ENCODE measurements at regions not wholly inside any gene's neighbourhood (a gene's known extent, or its start where the extent isn't known, plus 50 kb on each side); places are given as distances from the start of the nearest gene placed in this dataset.
"Not testable (repeated sequence)": the region's sequence is repeated elsewhere in the genome, so short reads cannot be mapped to it uniquely, and the experiment has no call there.

DNA sequence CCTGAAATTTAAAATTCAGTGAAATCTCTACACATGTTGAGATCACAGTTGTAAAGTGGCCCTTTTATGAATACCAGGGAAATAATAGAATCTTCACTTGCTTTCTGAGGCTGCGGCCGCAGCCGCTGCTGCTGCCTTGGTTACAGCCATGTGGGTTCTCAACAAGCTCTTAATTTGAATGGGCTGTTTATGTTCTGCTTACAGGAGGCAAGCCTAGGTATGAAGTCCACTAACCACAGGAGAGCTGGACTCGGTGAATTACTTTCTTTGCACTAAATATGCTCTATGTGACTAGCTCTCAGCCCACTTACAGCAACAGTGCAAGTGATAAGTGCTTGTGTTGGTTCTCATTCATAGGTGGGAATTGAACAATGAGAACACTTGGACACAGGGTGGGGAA lies 410.8 kb downstream of the SFMBT2 start:
- no peaks in the 10 kb centered on the region for H3K36me3 Mint-ChIP-seq (ENCODE audit: low read depth)
- H3K27me3 Mint-ChIP-seq: peaks cover 17% of the 10 kb centered on the region
- ATAC-seq: no peak
- H3K4me3 Mint-ChIP-seq: no peak overlapping the region
- H3K9me3 ChIP-seq (ENCODE audit: control insufficient read depth, low read length, poor library complexity, severe bottlenecking): no peaks in the 10 kb centered on the region
- peaks cover 5% of the 10 kb centered on the region for H3K4me1 Mint-ChIP-seq
- H3K27ac Mint-ChIP-seq: no peak overlapping the region
- no peak for DNase-seq

DNA sequence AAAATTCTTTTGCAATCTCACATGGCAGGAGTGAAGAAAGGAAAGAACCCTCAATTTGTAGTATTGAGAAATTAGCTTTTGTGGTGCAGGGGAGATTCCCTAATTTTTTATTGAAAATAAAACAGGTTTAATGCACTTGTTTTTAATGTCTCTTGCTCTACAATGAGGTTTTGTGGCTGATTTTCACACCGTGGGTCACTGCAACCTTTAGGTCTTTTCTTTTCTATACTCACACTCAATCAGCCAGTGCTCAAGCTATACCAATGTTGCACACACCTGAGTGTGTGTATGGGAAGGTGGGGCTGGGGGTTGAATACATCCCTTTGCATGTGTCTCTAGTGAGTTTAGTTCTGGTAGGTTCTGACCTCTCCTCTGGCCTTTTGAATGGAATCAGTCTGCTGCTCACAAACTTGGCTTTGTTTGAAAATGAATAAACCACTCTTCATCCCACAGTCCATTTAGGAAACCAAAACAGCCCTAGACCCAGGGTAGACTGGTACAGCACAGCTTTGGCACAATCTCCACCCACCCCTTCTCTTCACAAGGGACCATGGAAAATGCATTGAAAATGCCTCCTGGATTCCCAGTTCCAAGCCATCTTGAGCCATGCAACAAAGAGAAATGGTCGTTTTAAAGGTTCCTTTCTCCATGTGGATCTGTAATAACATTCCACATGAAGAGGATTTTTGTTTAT lies 411.5 kb downstream of the SFMBT2 start:
- no peak overlapping the region for H3K27ac Mint-ChIP-seq
- DNase-seq (no peak), ATAC-seq (no peak)
- no peaks in the 10 kb centered on the region for H3K36me3 Mint-ChIP-seq (ENCODE audit: low read depth)
- H3K4me3 Mint-ChIP-seq: no peak overlapping the region
- no peaks in the 10 kb centered on the region for H3K9me3 ChIP-seq (ENCODE audit: control insufficient read depth, low read length, poor library complexity, severe bottlenecking)
- peaks cover 5% of the 10 kb centered on the region for H3K4me1 Mint-ChIP-seq
- H3K27me3 Mint-ChIP-seq: peaks cover 17% of the 10 kb centered on the region

DNA sequence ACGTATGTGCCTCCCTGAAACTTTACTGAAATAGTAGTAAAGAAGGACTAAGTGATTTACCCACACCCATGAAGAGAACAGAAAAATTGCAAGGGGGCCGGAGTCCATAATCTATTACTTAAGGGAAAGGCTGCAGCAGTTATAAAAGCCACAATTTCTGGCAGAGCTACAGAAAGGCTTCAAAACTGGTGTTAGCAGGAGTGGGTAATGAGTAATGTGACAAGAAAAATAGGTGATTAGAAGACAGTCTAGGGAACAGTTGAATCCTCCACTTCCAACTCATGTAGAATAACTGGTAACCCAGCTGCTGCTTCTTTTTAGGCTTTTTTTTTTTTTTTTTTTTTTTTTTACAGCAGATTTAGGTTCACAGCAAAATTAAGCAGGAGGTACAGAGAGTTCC lies 413.3 kb downstream of the SFMBT2 start:
- H3K27ac Mint-ChIP-seq: no peak overlapping the region
- peaks cover 2% of the 10 kb centered on the region for H3K4me1 Mint-ChIP-seq
- no peak for ATAC-seq
- H3K9me3 ChIP-seq (ENCODE audit: control insufficient read depth, low read length, poor library complexity, severe bottlenecking): no peaks in the 10 kb centered on the region
- peaks cover 4% of the 10 kb centered on the region for H3K36me3 Mint-ChIP-seq (ENCODE audit: low read depth)
- DNase-seq: no peak
- no peak overlapping the region for H3K4me3 Mint-ChIP-seq
- peaks cover 22% of the 10 kb centered on the region for H3K27me3 Mint-ChIP-seq

DNA sequence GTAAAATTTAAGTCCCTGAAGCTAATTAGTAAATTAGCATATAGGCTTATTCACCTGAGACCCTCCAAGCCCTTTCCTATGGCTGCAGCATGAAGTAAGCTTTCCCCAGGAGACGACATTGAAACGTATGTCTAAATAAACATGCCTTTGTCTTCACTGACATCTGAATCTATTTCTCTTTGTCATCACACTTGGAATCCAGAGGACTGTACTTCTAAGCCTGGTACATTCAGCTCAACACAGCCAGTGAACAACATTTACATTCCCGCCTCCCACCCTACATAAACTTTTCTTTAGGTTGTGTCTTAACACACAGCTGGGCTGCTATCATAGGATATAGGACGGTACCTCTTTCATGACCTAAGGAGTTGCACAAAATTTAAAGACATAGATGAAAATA lies 414.4 kb downstream of the SFMBT2 start:
- peaks cover 4% of the 10 kb centered on the region for H3K36me3 Mint-ChIP-seq (ENCODE audit: low read depth)
- no peak for ATAC-seq
- no peak overlapping the region for H3K4me3 Mint-ChIP-seq
- H3K4me1 Mint-ChIP-seq: peaks cover 2% of the 10 kb centered on the region
- H3K27ac Mint-ChIP-seq: no peak overlapping the region
- DNase-seq: no peak
- H3K27me3 Mint-ChIP-seq: peaks cover 22% of the 10 kb centered on the region
- no peaks in the 10 kb centered on the region for H3K9me3 ChIP-seq (ENCODE audit: control insufficient read depth, low read length, poor library complexity, severe bottlenecking)

DNA sequence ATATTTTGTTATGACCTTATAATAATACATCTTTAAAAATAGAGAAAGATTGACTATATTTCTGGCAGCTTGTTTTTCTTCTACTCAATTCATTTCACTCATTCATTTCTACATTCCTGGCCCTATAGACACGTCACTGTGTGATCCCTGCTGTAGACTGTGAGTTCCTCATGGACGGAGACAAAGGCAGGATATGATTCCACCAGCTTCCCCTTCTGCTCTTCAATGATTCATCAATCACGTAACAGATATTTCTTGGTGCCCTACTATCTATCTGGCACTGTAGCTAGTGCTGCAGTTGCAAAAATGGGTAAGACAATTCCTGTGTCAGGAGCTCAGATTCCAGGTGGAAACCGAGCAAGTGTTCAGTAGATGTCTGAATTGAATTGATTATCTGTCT lies 415.0 kb downstream of the SFMBT2 start:
- Mint-ChIP-seq H3K4me1 (peaks cover 5% of the 10 kb centered on the region), H3K27me3 (peaks cover 19% of the 10 kb centered on the region)
- no peak for ATAC-seq

DNA sequence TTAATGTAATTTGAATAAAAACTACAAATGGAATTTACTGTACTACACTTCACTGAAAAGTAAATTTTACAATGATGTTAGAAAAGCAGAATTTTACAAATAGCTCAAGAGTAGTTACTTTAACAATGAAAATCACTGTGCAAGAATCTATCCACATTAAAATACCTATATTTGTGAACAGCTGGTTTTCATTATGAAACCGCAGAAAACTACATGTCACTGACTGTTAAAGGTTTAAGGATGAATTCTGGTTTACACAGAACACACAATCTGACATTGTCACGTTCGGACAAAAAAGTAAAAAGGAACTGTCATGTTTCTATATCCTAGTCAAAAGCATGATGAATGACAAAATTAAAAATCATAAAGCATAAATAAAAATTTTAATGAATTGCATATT lies 415.3 kb upstream of the PRKCQ start:
- H3K27ac Mint-ChIP-seq: no peak overlapping the region

More for the DNA sequence above, 415.0 kb downstream of the SFMBT2 start:
- Mint-ChIP-seq H3K4me3 (no peak overlapping the region), H3K27ac (no peak overlapping the region), H3K36me3 (ENCODE audit: low read depth) (peaks cover 4% of the 10 kb centered on the region)
- DNase-seq: no peak
- no peaks in the 10 kb centered on the region for H3K9me3 ChIP-seq (ENCODE audit: control insufficient read depth, low read length, poor library complexity, severe bottlenecking)

DNA sequence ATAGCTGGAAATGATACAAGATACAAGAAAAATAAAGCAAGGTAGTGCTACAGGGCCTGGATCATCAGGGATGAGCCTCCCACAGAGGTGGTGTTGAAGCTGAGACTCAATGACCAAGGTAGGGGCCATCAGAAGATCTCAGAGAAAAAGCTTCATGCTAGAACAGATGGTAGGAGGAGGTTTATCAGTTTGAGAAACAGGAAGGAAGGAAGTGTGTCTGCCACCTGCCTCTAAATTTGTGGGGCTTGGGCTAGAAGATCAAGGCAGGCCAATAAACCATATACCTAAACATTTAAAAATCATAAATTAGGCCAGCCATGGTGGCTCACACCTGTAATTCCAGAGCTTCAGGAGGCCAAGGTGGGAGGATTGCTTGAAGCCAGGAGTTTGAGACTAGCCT lies 410.8 kb upstream of the PRKCQ start:
- no peak for ATAC-seq
- H3K4me3 Mint-ChIP-seq: peak overlapping the region; percentile 13

More for the DNA sequence above, 415.3 kb upstream of the PRKCQ start:
- no peak for DNase-seq
- H3K27me3 Mint-ChIP-seq: peaks cover 16% of the 10 kb centered on the region
- peaks cover 8% of the 10 kb centered on the region for H3K4me1 Mint-ChIP-seq
- H3K36me3 Mint-ChIP-seq (ENCODE audit: low read depth): peaks cover 4% of the 10 kb centered on the region
- no peak overlapping the region for H3K4me3 Mint-ChIP-seq
- H3K9me3 ChIP-seq (ENCODE audit: control insufficient read depth, low read length, poor library complexity, severe bottlenecking): no peaks in the 10 kb centered on the region
- ATAC-seq: no peak

DNA sequence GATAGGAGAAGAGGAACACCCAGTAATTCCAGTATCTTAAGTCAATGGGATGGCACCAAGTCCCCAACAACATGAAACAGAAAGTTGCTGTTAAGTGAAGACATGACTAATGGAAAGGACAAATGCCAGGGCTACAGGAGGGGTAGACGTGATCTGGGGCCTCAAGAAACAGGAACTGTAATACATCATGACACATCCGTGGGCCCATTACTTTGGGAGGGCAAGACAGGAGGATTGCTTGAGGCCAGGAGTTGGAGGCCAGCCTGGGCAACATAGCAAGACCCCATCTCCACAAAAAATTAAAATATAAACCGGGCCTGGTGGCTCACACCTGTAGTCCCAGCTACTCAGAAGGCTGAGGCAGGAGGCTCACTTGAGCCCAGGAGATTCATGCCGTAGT lies 408.6 kb upstream of the PRKCQ start:
- ATAC-seq (no peak), DNase-seq (no peak)
- peaks cover 5% of the 10 kb centered on the region for H3K4me1 Mint-ChIP-seq
- H3K4me3 Mint-ChIP-seq: no peak overlapping the region
- peaks cover 5% of the 10 kb centered on the region for H3K27me3 Mint-ChIP-seq
- H3K36me3 Mint-ChIP-seq (ENCODE audit: low read depth): peaks cover 6% of the 10 kb centered on the region
- H3K27ac Mint-ChIP-seq: no peak overlapping the region
- no peaks in the 10 kb centered on the region for H3K9me3 ChIP-seq (ENCODE audit: control insufficient read depth, low read length, poor library complexity, severe bottlenecking)

More for the DNA sequence above, 410.8 kb upstream of the PRKCQ start:
- Mint-ChIP-seq H3K36me3 (ENCODE audit: low read depth) (peaks cover 6% of the 10 kb centered on the region), H3K27me3 (peaks cover 5% of the 10 kb centered on the region), H3K27ac (peak overlapping the region; percentile 0), H3K4me1 (peaks cover 5% of the 10 kb centered on the region)
- no peaks in the 10 kb centered on the region for H3K9me3 ChIP-seq (ENCODE audit: control insufficient read depth, low read length, poor library complexity, severe bottlenecking)
- DNase-seq: no peak

DNA sequence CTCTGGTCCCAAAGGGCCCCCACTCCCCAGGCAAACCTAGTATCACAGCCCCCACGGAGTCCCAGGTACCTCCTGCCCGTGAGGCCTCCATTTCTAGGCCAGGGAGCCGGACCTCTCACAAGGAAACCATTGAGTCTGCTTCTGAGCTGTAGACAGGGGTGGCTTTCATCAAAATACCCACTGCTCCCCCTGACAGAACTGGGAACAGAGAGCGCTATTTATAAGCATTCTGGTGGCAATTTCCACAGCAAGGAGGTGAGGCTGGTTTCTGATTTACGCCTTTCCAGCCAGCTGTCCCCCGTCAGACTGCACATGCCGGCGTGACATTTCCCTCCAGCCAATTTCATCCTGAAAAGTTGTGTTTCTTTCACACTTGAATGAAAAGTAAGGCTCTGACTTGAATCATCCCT lies 407.5 kb upstream of the PRKCQ start:
- H3K27ac Mint-ChIP-seq: no peak overlapping the region
- ATAC-seq (no peak), DNase-seq (no peak)
- peaks cover 2% of the 10 kb centered on the region for H3K36me3 Mint-ChIP-seq (ENCODE audit: low read depth)
- no peaks in the 10 kb centered on the region for H3K27me3 Mint-ChIP-seq
- H3K4me1 Mint-ChIP-seq: peaks cover 5% of the 10 kb centered on the region
- H3K4me3 Mint-ChIP-seq: no peak overlapping the region
- H3K9me3 ChIP-seq (ENCODE audit: control insufficient read depth, low read length, poor library complexity, severe bottlenecking): no peaks in the 10 kb centered on the region

DNA sequence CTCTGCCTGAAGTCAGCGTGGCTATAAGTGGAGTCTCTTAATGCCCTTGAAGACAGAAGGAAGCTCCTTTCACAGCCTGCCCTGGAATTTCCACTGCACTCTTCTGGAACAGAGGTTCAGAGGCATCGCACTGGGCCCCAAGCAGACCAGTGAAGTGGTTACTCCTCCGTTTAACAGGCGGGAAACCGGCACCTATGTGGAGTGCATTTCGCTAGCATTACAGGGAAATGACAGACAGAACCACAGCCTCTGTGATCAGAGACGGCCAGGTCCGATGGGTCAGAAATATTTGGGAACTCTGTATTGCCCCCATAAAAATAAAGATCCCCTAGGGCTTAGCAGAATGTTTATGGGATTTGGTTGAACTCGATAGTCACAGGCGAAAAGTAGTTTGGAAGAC lies 406.9 kb upstream of the PRKCQ start:
- DNase-seq (no peak), ATAC-seq (no peak)
- Mint-ChIP-seq H3K36me3 (ENCODE audit: low read depth) (peaks cover 2% of the 10 kb centered on the region), H3K27ac (no peak overlapping the region), H3K4me3 (no peak overlapping the region), H3K4me1 (peaks cover 5% of the 10 kb centered on the region), H3K27me3 (no peaks in the 10 kb centered on the region)
- H3K9me3 ChIP-seq (ENCODE audit: control insufficient read depth, low read length, poor library complexity, severe bottlenecking): no peaks in the 10 kb centered on the region

DNA sequence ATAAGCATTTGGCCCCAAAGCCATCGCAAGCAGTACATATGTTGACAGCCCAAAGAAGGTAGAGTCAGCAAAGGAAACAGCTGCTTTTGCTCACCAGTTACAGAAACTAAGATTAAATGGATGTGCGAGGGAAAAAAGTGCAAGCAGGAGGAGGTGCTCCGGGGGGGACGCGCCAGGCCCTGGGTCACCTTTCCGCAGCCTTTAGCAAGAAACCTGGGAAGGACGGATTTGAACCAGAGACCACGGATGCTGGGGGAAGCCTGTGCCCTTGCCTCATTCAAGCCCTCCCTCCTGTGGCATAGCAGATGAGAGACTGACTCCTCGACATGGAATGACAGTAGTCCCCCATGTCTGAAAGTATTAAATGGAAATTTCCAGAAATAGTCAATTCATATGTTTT lies 405.6 kb upstream of the PRKCQ start:
- H3K4me3 Mint-ChIP-seq: no peak overlapping the region
- H3K36me3 Mint-ChIP-seq (ENCODE audit: low read depth): peaks cover 2% of the 10 kb centered on the region
- DNase-seq: no peak

DNA sequence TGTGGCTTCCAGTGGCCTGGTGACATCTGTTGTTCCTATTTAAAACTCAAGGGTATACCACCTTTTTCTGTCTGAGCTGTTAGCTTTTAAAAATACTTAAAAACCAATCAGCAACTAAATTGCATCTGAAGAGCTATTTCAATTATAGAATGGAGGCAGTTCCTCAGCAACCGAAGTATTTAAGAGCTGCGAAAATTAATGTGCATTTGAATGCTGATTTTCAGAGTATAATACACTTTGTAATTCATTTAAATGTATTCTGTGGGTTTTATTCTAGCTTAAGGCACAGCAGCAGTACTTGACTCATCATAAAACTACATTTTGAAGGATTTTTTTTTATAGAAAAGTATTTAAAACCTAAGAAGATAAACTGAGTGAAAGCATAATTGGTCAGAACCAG lies 404.9 kb upstream of the PRKCQ start:
- DNase-seq (no peak), ATAC-seq (no peak)
- peaks cover 4% of the 10 kb centered on the region for H3K4me1 Mint-ChIP-seq
- peaks cover 2% of the 10 kb centered on the region for H3K36me3 Mint-ChIP-seq (ENCODE audit: low read depth)
- no peak overlapping the region for H3K4me3 Mint-ChIP-seq
- H3K27me3 Mint-ChIP-seq: peaks cover 5% of the 10 kb centered on the region
- H3K9me3 ChIP-seq (ENCODE audit: control insufficient read depth, low read length, poor library complexity, severe bottlenecking): no peaks in the 10 kb centered on the region
- no peak overlapping the region for H3K27ac Mint-ChIP-seq

More for the DNA sequence above, 405.6 kb upstream of the PRKCQ start:
- peaks cover under 1% of the 10 kb centered on the region for H3K27me3 Mint-ChIP-seq
- no peak for ATAC-seq
- H3K27ac Mint-ChIP-seq: no peak overlapping the region
- no peaks in the 10 kb centered on the region for H3K9me3 ChIP-seq (ENCODE audit: control insufficient read depth, low read length, poor library complexity, severe bottlenecking)
- H3K4me1 Mint-ChIP-seq: peaks cover 2% of the 10 kb centered on the region

DNA sequence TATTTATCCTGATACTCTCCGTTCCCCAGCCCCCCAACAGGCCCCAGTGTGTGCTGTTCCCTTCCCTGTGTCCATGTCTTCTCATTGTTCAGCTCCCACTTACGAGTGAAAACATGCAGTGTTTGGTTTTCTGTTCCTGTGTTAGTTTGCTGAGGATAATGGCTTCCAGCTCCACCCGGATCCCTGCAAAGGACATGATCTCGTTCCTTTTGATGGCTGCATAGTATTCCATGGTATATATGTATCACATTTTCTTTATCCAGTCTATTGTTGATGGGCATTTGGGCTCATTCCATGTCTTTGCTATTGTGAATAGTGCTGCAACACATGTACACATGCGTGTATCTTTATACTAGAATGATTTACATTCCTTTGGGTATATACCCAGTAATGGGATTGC lies 403.9 kb upstream of the PRKCQ start:
- peaks cover 11% of the 10 kb centered on the region for H3K27me3 Mint-ChIP-seq
- H3K9me3 ChIP-seq (ENCODE audit: control insufficient read depth, low read length, poor library complexity, severe bottlenecking); H3K4me1 Mint-ChIP-seq; H3K36me3 Mint-ChIP-seq (ENCODE audit: low read depth); ATAC-seq; H3K4me3 Mint-ChIP-seq; H3K27ac Mint-ChIP-seq; DNase-seq: not testable (repeated sequence)

DNA sequence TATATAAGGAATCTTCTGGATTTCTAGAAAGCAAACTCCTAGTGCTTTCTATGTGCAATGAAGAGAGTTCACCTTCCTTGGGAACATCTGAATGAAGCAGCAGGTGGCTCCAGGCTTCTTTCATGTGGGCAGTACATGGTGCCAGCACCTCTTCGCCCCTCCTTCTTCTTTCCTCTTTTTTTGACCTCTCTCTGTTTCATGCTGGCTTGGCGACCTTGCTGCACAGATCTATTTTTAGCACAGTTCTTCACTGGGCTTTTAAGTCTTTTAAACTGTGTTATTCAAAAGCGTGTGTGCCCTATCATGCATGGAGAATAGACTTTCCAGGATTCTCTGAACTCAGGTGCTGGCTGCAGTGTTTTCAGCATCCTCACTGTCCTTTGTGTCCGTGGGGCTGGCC lies 400.3 kb upstream of the PRKCQ start:
- ATAC-seq: no peak
- DNase-seq: no peak
- Mint-ChIP-seq H3K36me3 (ENCODE audit: low read depth) (no peaks in the 10 kb centered on the region), H3K4me1 (peaks cover 6% of the 10 kb centered on the region), H3K4me3 (no peak overlapping the region), H3K27me3 (peaks cover 23% of the 10 kb centered on the region), H3K27ac (peak overlapping the region; percentile 29)
- H3K9me3 ChIP-seq (ENCODE audit: control insufficient read depth, low read length, poor library complexity, severe bottlenecking): no peaks in the 10 kb centered on the region
